H1 (cell line): ENCODE measurements at regions not wholly inside any gene's neighbourhood (a gene's known extent, or its start where the extent isn't known, plus 50 kb on each side); places are given as distances from the start of the nearest gene placed in this dataset.

ENCODE experiments used
- CTCF ChIA-PET: fragments of 300-600 bp; sonication (Branson Sonifier 250); formaldehyde crosslinking; loops from one replicate; lab custom pipeline; 2021; ENCODE audit not compliant: partially characterized antibody; lab: Charles Lee
- POLR2A ChIA-PET: fragments of 300-600 bp; sonication (Branson Sonifier 250); formaldehyde crosslinking; loops from one replicate; lab custom pipeline; 2021; ENCODE audit warnings: inconsistent platforms; ENCODE audit not compliant: partially characterized antibody; lab: Charles Lee
- DNase-seq, 2 experiments: peaks; one replicate each; pipeline versions ENCODE4 v3.0.0 to v3.0.0-alpha.2; 2010 to 2022; ENCODE audit warnings: low spot score in 2 of 2, low read depth in 1 of 2, mixed read lengths in 1 of 2
- FAIRE-seq: peaks from 2 replicates; lab custom pipeline; 2011; peaks lifted over from hg19 to GRCh38; lab: Jason Lieb, UNC
- H2AFZ ChIP-seq: 2 replicates; pipeline ENCODE4 v1.8.1; 2012; ENCODE audit warnings: low read length, inconsistent platforms
- H2AK5ac ChIP-seq: 2 replicates; pipeline ENCODE4 v1.6.1; 2013; ENCODE audit warnings: low read depth, low read length
- H2BK120ac ChIP-seq: replicated peaks from 2 replicates; pipeline ENCODE3; 2013; ENCODE audit warnings: low read depth, low read length, inconsistent platforms
- H2BK12ac ChIP-seq: 2 replicates; pipeline ENCODE4 v1.6.1; 2013; ENCODE audit warnings: low read depth, low read length
- H2BK15ac ChIP-seq: 2 replicates; pipeline ENCODE4 v1.6.1; 2013; ENCODE audit warnings: low read length
- H2BK20ac ChIP-seq: 2 replicates; pipeline ENCODE4 v1.6.1; 2013; ENCODE audit warnings: low read length
- H2BK5ac ChIP-seq: 2 replicates; pipeline ENCODE4 v1.6.1; 2013; ENCODE audit warnings: low read depth, low read length
- H3K14ac ChIP-seq: 2 replicates; pipeline ENCODE4 v1.6.1; 2013; ENCODE audit warnings: inconsistent platforms; ENCODE audit not compliant: insufficient read length
- H3K18ac ChIP-seq: 2 replicates; pipeline ENCODE4 v1.6.1; 2013; ENCODE audit warnings: low read length; ENCODE audit errors: extremely low read depth
- H3K23ac ChIP-seq: 2 replicates; pipeline ENCODE4 v1.6.1; 2013; ENCODE audit warnings: inconsistent platforms; ENCODE audit not compliant: insufficient read length
- H3K23me2 ChIP-seq: 2 replicates; pipeline ENCODE4 v1.6.1; 2013; ENCODE audit warnings: low read depth, low read length
- H3K27ac ChIP-seq: 2 replicates; pipeline ENCODE4 v1.6.1; 2011; ENCODE audit warnings: low read depth, low read length, inconsistent platforms
- H3K27me3 ChIP-seq, 4 experiments: replicated peaks in 1 of 4; 1 replicate in 1 of 4; 2 replicates in 3 of 4; pipeline versions ENCODE4 v1.6.1 to v1.8.1; 2011 to 2013; ENCODE audit warnings: low read length in 3 of 4, mild to moderate bottlenecking in 3 of 4, inconsistent platforms in 2 of 4, mixed read lengths in 2 of 4, moderate library complexity in 1 of 4; ENCODE audit not compliant: control insufficient read depth in 3 of 4, insufficient read depth in 3 of 4; ENCODE audit errors: extremely low read depth in 1 of 4
- H3K36me3 ChIP-seq, 4 experiments: 2 replicates each; pipeline versions ENCODE4 v1.6.1 to v1.8.1; 2011 to 2013; ENCODE audit warnings: mild to moderate bottlenecking in 4 of 4, low read length in 3 of 4, moderate library complexity in 2 of 4, control low read depth in 1 of 4, inconsistent platforms in 1 of 4; ENCODE audit not compliant: insufficient read depth in 4 of 4, control insufficient read depth in 2 of 4
- H3K4ac ChIP-seq: replicated peaks from 2 replicates; pipeline ENCODE3; 2013; ENCODE audit warnings: low read length, low read depth, mixed read lengths, inconsistent platforms; ENCODE audit not compliant: insufficient read length
- H3K4me1 ChIP-seq, 4 experiments: replicated peaks in 1 of 4; 1 replicate in 1 of 4; 2 replicates in 3 of 4; pipeline versions ENCODE4 v1.6.1 to v1.8.1; 2011 to 2013; ENCODE audit warnings: low read length in 3 of 4, inconsistent platforms in 2 of 4, mixed read lengths in 1 of 4; ENCODE audit not compliant: insufficient read depth in 4 of 4, control insufficient read depth in 3 of 4
- H3K4me2 ChIP-seq, 2 experiments: 2 replicates each; pipeline versions ENCODE4 v1.6.1 to v1.8.1; 2011 to 2013; ENCODE audit warnings: low read depth in 2 of 2, low read length in 2 of 2, control low read depth in 1 of 2, inconsistent platforms in 1 of 2, mild to moderate bottlenecking in 1 of 2; ENCODE audit not compliant: insufficient read depth in 1 of 2
- H3K4me3 ChIP-seq, 4 experiments: fragments of 200-600, 300-600 bp in 1 of 4; sonication (generic), shearing (Covaris generic), sonication (Bioruptor Twin) in 1 of 4; 2 replicates each; pipeline versions ENCODE4 v1.5.1 to v1.8.1; 2011 to 2016; ENCODE audit warnings: low read length in 4 of 4, low read depth in 3 of 4, control low read depth in 2 of 4, inconsistent platforms in 2 of 4, mild to moderate bottlenecking in 2 of 4, mixed read lengths in 1 of 4, moderate library complexity in 1 of 4; ENCODE audit not compliant: insufficient read depth in 2 of 4; ENCODE audit errors: extremely low read depth in 1 of 4
- H3K56ac ChIP-seq: replicated peaks from 2 replicates; pipeline ENCODE3; 2013; ENCODE audit warnings: low read depth, mild to moderate bottlenecking, mixed read lengths, low read length, inconsistent platforms; ENCODE audit not compliant: insufficient read length
- H3K79me1 ChIP-seq: 2 replicates; pipeline ENCODE4 v1.6.1; 2013; ENCODE audit warnings: low read depth, low read length, control low read depth
- H3K79me2 ChIP-seq, 2 experiments: 2 replicates each; pipeline versions ENCODE4 v1.6.1 to v1.8.1; 2012 to 2013; ENCODE audit warnings: low read length in 2 of 2, mild to moderate bottlenecking in 2 of 2, inconsistent platforms in 1 of 2; ENCODE audit not compliant: insufficient read depth in 2 of 2, control insufficient read depth in 1 of 2
- H3K9ac ChIP-seq, 4 experiments: replicated peaks in 1 of 4; 1 replicate in 1 of 4; 2 replicates in 3 of 4; pipeline versions ENCODE4 v1.6.1 to v1.8.1; 2011 to 2013; ENCODE audit warnings: low read depth in 3 of 4, low read length in 3 of 4, control low read depth in 2 of 4, mild to moderate bottlenecking in 2 of 4, moderate library complexity in 2 of 4, inconsistent platforms in 1 of 4; ENCODE audit errors: extremely low read depth in 1 of 4
- H3K9me3 ChIP-seq, 2 experiments: 2 replicates each; pipeline versions ENCODE4 v1.6.1 to v1.8.1; 2012 to 2013; ENCODE audit warnings: mild to moderate bottlenecking in 2 of 2, moderate library complexity in 2 of 2, control low read depth in 1 of 2, inconsistent platforms in 1 of 2, low read depth in 1 of 2, low read length in 1 of 2, mixed read lengths in 1 of 2; ENCODE audit not compliant: insufficient read depth in 2 of 2
- H4K20me1 ChIP-seq, 2 experiments: replicated peaks in 1 of 2; 2 replicates each; pipeline versions ENCODE3 to v1.8.1; 2011 to 2013; ENCODE audit warnings: inconsistent platforms in 2 of 2, low read length in 2 of 2, mild to moderate bottlenecking in 1 of 2; ENCODE audit not compliant: insufficient read depth in 2 of 2, control insufficient read depth in 1 of 2
- H4K5ac ChIP-seq: 2 replicates; pipeline ENCODE4 v1.6.1; 2013; ENCODE audit warnings: low read length, low read depth, mixed read lengths, inconsistent platforms; ENCODE audit not compliant: insufficient read length
- H4K8ac ChIP-seq: 2 replicates; pipeline ENCODE4 v1.8.0; 2013; ENCODE audit warnings: mild to moderate bottlenecking, moderate library complexity, low read length, inconsistent platforms; ENCODE audit not compliant: insufficient read depth; ENCODE audit errors: extremely low read depth
- H4K91ac ChIP-seq: replicated peaks from 2 replicates; pipeline ENCODE3; 2013; ENCODE audit warnings: low read length, mixed read lengths, inconsistent platforms; ENCODE audit not compliant: insufficient read length
- EP300 ChIP-seq, 2 experiments: IDR thresholded peaks; 1 replicate in 1 of 2; 2 replicates in 1 of 2; pipeline ENCODE4 v1.6.1; 2011 to 2012; ENCODE audit warnings: low read depth in 2 of 2, low read length in 2 of 2, mild to moderate bottlenecking in 2 of 2, borderline replicate concordance in 1 of 2, inconsistent platforms in 1 of 2, moderate library complexity in 1 of 2
- GTF2F1 ChIP-seq: IDR thresholded peaks from 2 replicates; pipeline ENCODE4 v1.6.1; 2012; ENCODE audit warnings: low read depth, low read length, improper control_type of control experiment, borderline replicate concordance
- RAD21 ChIP-seq, 2 experiments: IDR thresholded peaks in 1 of 2; conservative IDR thresholded peaks in 1 of 2; 2 replicates each; pipeline ENCODE4 v1.6.1; 2011; ENCODE audit warnings: low read depth in 2 of 2, low read length in 2 of 2, improper control_type of control experiment in 1 of 2, inconsistent platforms in 1 of 2, mild to moderate bottlenecking in 1 of 2, moderate library complexity in 1 of 2
- SP4 ChIP-seq: IDR thresholded peaks from 2 replicates; pipeline ENCODE4 v1.6.1; 2012; ENCODE audit warnings: low read length, inconsistent platforms
- WGBS, 2 experiments: shearing (Covaris generic) in 1 of 2; methylation state at CpG; one replicate each; pipeline versions ENCODE4 v1.1.6 to v1.1.7; 2013 to 2015; ENCODE audit warnings: low lambda C conversion rate in 2 of 2, mixed read lengths in 2 of 2, inconsistent platforms in 1 of 2, low coverage in 1 of 2, missing lambda C conversion rate in 1 of 2; ENCODE audit not compliant: insufficient replicate concordance in 2 of 2, insufficient coverage in 1 of 2, insufficient read length in 1 of 2; ENCODE audit errors: extremely low coverage in 1 of 2, missing lambda C conversion rate in 1 of 2; 5-methylcytosine and 5-hydroxymethylcytosine counted together

DNA sequence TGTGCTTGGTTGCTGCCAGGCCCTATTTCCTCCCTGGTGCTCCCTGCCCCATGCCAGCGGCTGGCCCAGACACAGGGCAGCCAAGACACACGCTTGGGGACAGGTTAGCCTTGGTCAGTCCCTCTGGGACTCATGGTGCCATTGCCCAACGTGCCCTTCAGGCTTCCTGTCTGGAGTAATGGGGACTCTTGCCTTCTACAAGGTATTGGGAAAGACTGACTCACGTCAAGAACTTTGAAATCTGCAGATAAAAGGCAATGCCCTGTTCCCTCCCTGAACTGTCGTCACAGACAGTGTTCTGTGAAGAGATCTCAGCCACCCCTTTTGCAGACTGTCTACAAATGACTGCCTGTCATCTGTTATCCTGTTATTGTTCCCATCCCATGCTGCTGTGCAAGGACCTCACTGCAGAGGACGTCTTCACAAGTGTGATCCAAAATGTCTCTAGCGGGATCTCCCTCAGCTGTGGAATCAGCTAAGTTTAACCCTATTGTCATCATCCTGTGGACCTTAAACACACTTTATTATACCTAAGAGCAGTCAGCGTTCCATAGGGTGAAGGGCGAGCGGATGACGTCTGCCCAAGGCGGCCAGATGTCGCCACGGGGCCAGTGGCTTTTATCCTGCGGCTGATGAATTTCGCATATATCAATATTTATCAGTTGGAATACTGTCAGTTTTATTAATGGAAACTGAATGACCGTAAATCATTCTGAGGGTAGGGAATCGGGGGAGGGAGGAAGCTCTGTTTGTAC, 59.0 kb downstream of the GSX1 start:
- H4K91ac ChIP-seq = no peak overlapping the region
- 91% methylated on average over 18 of the region's 18 CpGs; no CpG with 5 or more reads in 1 of the 2 experiments for WGBS, 2 experiments
- no peak for DNase-seq
- no peak overlapping the region for H3K4me2 ChIP-seq
- no peaks in the 10 kb centered on the region for H3K36me3 ChIP-seq
- H3K79me2 ChIP-seq = no peaks in the 10 kb centered on the region
- no peaks in the 10 kb centered on the region for H3K79me1 ChIP-seq
- H3K9me3 ChIP-seq = no peaks in the 10 kb centered on the region
- H3K18ac ChIP-seq = no peak overlapping the region
- H4K20me1 ChIP-seq = peaks cover 0 to 2% of the 10 kb centered on the region in 2 experiments
- H4K8ac ChIP-seq = no peak overlapping the region
- H2BK5ac ChIP-seq = no peak overlapping the region
- no peak overlapping the region for H2BK20ac ChIP-seq
- no peak overlapping the region for H3K14ac ChIP-seq
- H2BK15ac ChIP-seq = no peak overlapping the region
- FAIRE-seq = no peak
- H3K4me3 ChIP-seq = no peak overlapping the region
- no peak overlapping the region for H3K27ac ChIP-seq
- no peak overlapping the region for H3K9ac ChIP-seq
- no peak overlapping the region for H2BK12ac ChIP-seq
- H3K4me1 ChIP-seq = peaks cover 0 to 7% (median 3%) of the 10 kb centered on the region in 4 experiments; a peak in 4 of 7 replicates
- H3K23me2 ChIP-seq = no peaks in the 10 kb centered on the region
- CTCF ChIA-PET = interaction anchor here (1.3 to 2.1 kb wide), 5 partner anchors 8 to 25 kb away, joined by 4 to 10 read pairs (median 6); no protein-coding TSS in a partner anchor
- POLR2A ChIA-PET = no interaction called here
- H2AFZ ChIP-seq = no peak overlapping the region
- no peak overlapping the region for H3K56ac ChIP-seq
- H4K5ac ChIP-seq = no peak overlapping the region
- H2AK5ac ChIP-seq = no peak overlapping the region
- H2BK120ac ChIP-seq = no peak overlapping the region
- no peak overlapping the region for H3K23ac ChIP-seq
- no peak overlapping the region for H3K4ac ChIP-seq
- H3K27me3 ChIP-seq = peaks cover 0 to 6% (median 4%) of the 10 kb centered on the region in 4 experiments; a peak in 2 of 7 replicates
- TF ChIP-seq EP300 (IDR thresholded peaks at IDR 0.05; ENCODE audit: borderline replicate concordance in 1 of 2, low read depth in 2 of 2, low read length in 2 of 2) = no peak
- TF ChIP-seq RAD21 (IDR thresholded peaks at IDR 0.05 in 1 of 2, conservative IDR thresholded peaks at IDR 0.05 in 1 of 2; ENCODE audit: low read depth in 2 of 2, low read length in 2 of 2) = no peak
- no peak for TF ChIP-seq SP4
- TF ChIP-seq GTF2F1 = no peak
